OCI-LY7 (cell line): ENCODE measurements at regions not wholly inside any gene's neighbourhood (a gene's known extent, or its start where the extent isn't known, plus 50 kb on each side); places are given as distances from the start of the nearest gene placed in this dataset.
"Not testable (repeated sequence)": the region's sequence is repeated elsewhere in the genome, so short reads cannot be mapped to it uniquely, and the experiment has no call there.

Source experiments
- EZH2phosphoT487 ChIP-seq: fragments of 200-600 bp; sonication (generic); IDR thresholded peaks from 2 replicates; pipeline ENCODE4 v1.6.1; 2018; ENCODE audit warnings: low read depth, borderline replicate concordance, mild to moderate bottlenecking, mixed run types, antibody characterized with exemption, low read length, moderate library complexity, mixed read lengths
- TF ChIP-seq, protein P1 (sequence below): fragments of 200-600 bp; sonication (generic); conservative IDR thresholded peaks from 2 replicates; pipeline ENCODE4 v1.5.1; 2014; ENCODE audit warnings: mild to moderate bottlenecking, antibody characterized with exemption, low read length, moderate library complexity, mixed read lengths

DNA sequence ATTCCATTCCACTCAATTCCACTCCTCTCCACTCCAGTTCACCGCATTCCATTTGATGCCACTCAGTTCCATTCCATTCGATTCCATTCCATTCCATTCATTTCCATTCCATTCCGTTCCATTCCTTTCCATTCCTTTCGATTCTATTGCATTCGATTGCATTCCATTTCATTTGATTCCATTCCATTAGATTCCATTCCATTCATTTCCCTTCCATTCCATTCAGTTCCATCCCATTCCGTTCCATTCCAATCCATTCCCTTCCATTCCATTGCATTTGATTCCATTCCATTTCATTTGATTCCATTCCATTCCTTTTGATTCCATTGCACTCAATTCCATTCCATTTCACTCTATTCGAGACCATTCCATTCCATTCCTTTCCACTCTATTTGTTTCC lies 2572.7 kb upstream of the TPTE start:
- TF ChIP-seq, protein P1, sequence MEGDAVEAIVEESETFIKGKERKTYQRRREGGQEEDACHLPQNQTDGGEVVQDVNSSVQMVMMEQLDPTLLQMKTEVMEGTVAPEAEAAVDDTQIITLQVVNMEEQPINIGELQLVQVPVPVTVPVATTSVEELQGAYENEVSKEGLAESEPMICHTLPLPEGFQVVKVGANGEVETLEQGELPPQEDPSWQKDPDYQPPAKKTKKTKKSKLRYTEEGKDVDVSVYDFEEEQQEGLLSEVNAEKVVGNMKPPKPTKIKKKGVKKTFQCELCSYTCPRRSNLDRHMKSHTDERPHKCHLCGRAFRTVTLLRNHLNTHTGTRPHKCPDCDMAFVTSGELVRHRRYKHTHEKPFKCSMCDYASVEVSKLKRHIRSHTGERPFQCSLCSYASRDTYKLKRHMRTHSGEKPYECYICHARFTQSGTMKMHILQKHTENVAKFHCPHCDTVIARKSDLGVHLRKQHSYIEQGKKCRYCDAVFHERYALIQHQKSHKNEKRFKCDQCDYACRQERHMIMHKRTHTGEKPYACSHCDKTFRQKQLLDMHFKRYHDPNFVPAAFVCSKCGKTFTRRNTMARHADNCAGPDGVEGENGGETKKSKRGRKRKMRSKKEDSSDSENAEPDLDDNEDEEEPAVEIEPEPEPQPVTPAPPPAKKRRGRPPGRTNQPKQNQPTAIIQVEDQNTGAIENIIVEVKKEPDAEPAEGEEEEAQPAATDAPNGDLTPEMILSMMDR: not testable (repeated sequence)
- not testable (repeated sequence) for TF ChIP-seq EZH2phosphoT487
